ENCODE measurements at regions not wholly inside any gene's neighbourhood (a gene's known extent, or its start where the extent isn't known, plus 50 kb on each side); places are given as distances from the start of the nearest gene placed in this dataset.

- Mint-ChIP-seq H3K27ac (no peak overlapping the region), H3K4me1 (no peaks in the 10 kb centered on the region), H3K4me3 (no peak overlapping the region), H3K36me3 (ENCODE audit: low read depth) (no peaks in the 10 kb centered on the region), H3K9me3 (peaks cover 11% of the 10 kb centered on the region), H3K27me3 (no peaks in the 10 kb centered on the region)
- CTCF ChIA-PET: no interaction called here
- POLR2A ChIA-PET: no interaction called here
- DNase-seq: no peak
Measured at GRCh38 chr15:37339437-37339836, 239.1 kb upstream of the MEIS2 start.

- H3K27ac Mint-ChIP-seq: no peak overlapping the region
- CTCF ChIA-PET: no interaction called here
- no peak for DNase-seq
- no peaks in the 10 kb centered on the region for H3K27me3 Mint-ChIP-seq
- H3K4me1 Mint-ChIP-seq: no peaks in the 10 kb centered on the region
- H3K4me3 Mint-ChIP-seq: no peak overlapping the region
- H3K9me3 Mint-ChIP-seq: peaks cover 11% of the 10 kb centered on the region
- POLR2A ChIA-PET: no interaction called here
- H3K36me3 Mint-ChIP-seq (ENCODE audit: low read depth): no peaks in the 10 kb centered on the region
Measured at GRCh38 chr15:37339856-37340255, 239.5 kb upstream of the MEIS2 start.

- DNase-seq: no peak
- POLR2A ChIA-PET: no interaction called here
- Mint-ChIP-seq H3K27ac (no peak overlapping the region), H3K4me1 (no peaks in the 10 kb centered on the region), H3K9me3 (peaks cover 8% of the 10 kb centered on the region), H3K4me3 (no peak overlapping the region), H3K36me3 (ENCODE audit: low read depth) (no peaks in the 10 kb centered on the region), H3K27me3 (no peaks in the 10 kb centered on the region)
- CTCF ChIA-PET: no interaction called here
Measured at GRCh38 chr15:37340438-37340837, 240.1 kb upstream of the MEIS2 start.

- no peak for DNase-seq
- Mint-ChIP-seq H3K4me1 (no peaks in the 10 kb centered on the region), H3K27ac (no peak overlapping the region), H3K36me3 (ENCODE audit: low read depth) (no peaks in the 10 kb centered on the region), H3K27me3 (no peaks in the 10 kb centered on the region), H3K4me3 (no peak overlapping the region), H3K9me3 (peaks cover 7% of the 10 kb centered on the region)
- CTCF ChIA-PET: no interaction called here
- POLR2A ChIA-PET: no interaction called here
Measured at GRCh38 chr15:37359101-37359892, 258.9 kb upstream of the MEIS2 start.

GRCh38 chr15:37359893-37360290, 259.5 kb upstream of the MEIS2 start:
- ChIA-PET POLR2A (no interaction called here), CTCF (no interaction called here)
- Mint-ChIP-seq H3K27me3 (no peaks in the 10 kb centered on the region), H3K27ac (no peak overlapping the region), H3K36me3 (ENCODE audit: low read depth) (no peaks in the 10 kb centered on the region), H3K4me3 (no peak overlapping the region), H3K9me3 (peaks cover 9% of the 10 kb centered on the region), H3K4me1 (no peaks in the 10 kb centered on the region)
- DNase-seq: no peak

GRCh38 chr15:37360724-37361123, 260.4 kb upstream of the MEIS2 start:
- no peak overlapping the region for H3K27ac Mint-ChIP-seq
- ChIA-PET POLR2A (no interaction called here), CTCF (no interaction called here)
- H3K27me3 Mint-ChIP-seq: no peaks in the 10 kb centered on the region
- no peak for DNase-seq
- H3K4me1 Mint-ChIP-seq: no peaks in the 10 kb centered on the region
- H3K36me3 Mint-ChIP-seq (ENCODE audit: low read depth): no peaks in the 10 kb centered on the region
- no peak overlapping the region for H3K4me3 Mint-ChIP-seq
- H3K9me3 Mint-ChIP-seq: peaks cover 9% of the 10 kb centered on the region

GRCh38 chr15:37361621-37362020, 261.3 kb upstream of the MEIS2 start:
- H3K9me3 Mint-ChIP-seq: peaks cover 9% of the 10 kb centered on the region
- no peak overlapping the region for H3K4me3 Mint-ChIP-seq
- ChIA-PET CTCF (no interaction called here), POLR2A (no interaction called here)
- no peak for DNase-seq
- H3K4me1 Mint-ChIP-seq: no peaks in the 10 kb centered on the region
- no peak overlapping the region for H3K27ac Mint-ChIP-seq
- no peaks in the 10 kb centered on the region for H3K36me3 Mint-ChIP-seq (ENCODE audit: low read depth)
- H3K27me3 Mint-ChIP-seq: no peaks in the 10 kb centered on the region

GRCh38 chr15:37362414-37362813, 262.1 kb upstream of the MEIS2 start:
- Mint-ChIP-seq H3K9me3 (peaks cover 9% of the 10 kb centered on the region), H3K4me1 (no peaks in the 10 kb centered on the region), H3K27ac (no peak overlapping the region), H3K4me3 (no peak overlapping the region), H3K36me3 (ENCODE audit: low read depth) (no peaks in the 10 kb centered on the region), H3K27me3 (no peaks in the 10 kb centered on the region)
- DNase-seq: no peak
- POLR2A ChIA-PET: no interaction called here
- CTCF ChIA-PET: no interaction called here

- POLR2A ChIA-PET: no interaction called here
- no peaks in the 10 kb centered on the region for H3K4me1 Mint-ChIP-seq
- H3K9me3 Mint-ChIP-seq: peaks cover 7% of the 10 kb centered on the region
- H3K36me3 Mint-ChIP-seq (ENCODE audit: low read depth): no peaks in the 10 kb centered on the region
- no peak for DNase-seq
- no peaks in the 10 kb centered on the region for H3K27me3 Mint-ChIP-seq
- H3K4me3 Mint-ChIP-seq: no peak overlapping the region
- no peak overlapping the region for H3K27ac Mint-ChIP-seq
- CTCF ChIA-PET: no interaction called here
Measured at GRCh38 chr15:37368961-37369360, 268.6 kb upstream of the MEIS2 start.

GRCh38 chr15:37370941-37371340, 270.6 kb upstream of the MEIS2 start:
- POLR2A ChIA-PET: no interaction called here
- Mint-ChIP-seq H3K4me1 (no peaks in the 10 kb centered on the region), H3K9me3 (peaks cover 5% of the 10 kb centered on the region), H3K27ac (no peak overlapping the region), H3K4me3 (no peak overlapping the region), H3K36me3 (ENCODE audit: low read depth) (no peaks in the 10 kb centered on the region), H3K27me3 (no peaks in the 10 kb centered on the region)
- CTCF ChIA-PET: no interaction called here
- DNase-seq: no peak

GRCh38 chr15:37372064-37372463, 271.7 kb upstream of the MEIS2 start:
- no peaks in the 10 kb centered on the region for H3K27me3 Mint-ChIP-seq
- H3K36me3 Mint-ChIP-seq (ENCODE audit: low read depth): no peaks in the 10 kb centered on the region
- ChIA-PET CTCF (no interaction called here), POLR2A (no interaction called here)
- no peaks in the 10 kb centered on the region for H3K4me1 Mint-ChIP-seq
- no peak overlapping the region for H3K27ac Mint-ChIP-seq
- H3K4me3 Mint-ChIP-seq: no peak overlapping the region
- DNase-seq: no peak
- peaks cover 5% of the 10 kb centered on the region for H3K9me3 Mint-ChIP-seq

GRCh38 chr15:37375519-37375918, 275.2 kb upstream of the MEIS2 start:
- ChIA-PET POLR2A (no interaction called here), CTCF (no interaction called here)
- Mint-ChIP-seq H3K27me3 (no peaks in the 10 kb centered on the region), H3K9me3 (peaks cover 4% of the 10 kb centered on the region), H3K4me3 (no peak overlapping the region), H3K36me3 (ENCODE audit: low read depth) (no peaks in the 10 kb centered on the region), H3K4me1 (no peaks in the 10 kb centered on the region), H3K27ac (no peak overlapping the region)
- no peak for DNase-seq

- H3K27me3 Mint-ChIP-seq: no peaks in the 10 kb centered on the region
- no peak overlapping the region for H3K4me3 Mint-ChIP-seq
- no peak overlapping the region for H3K27ac Mint-ChIP-seq
- H3K36me3 Mint-ChIP-seq (ENCODE audit: low read depth): no peaks in the 10 kb centered on the region
- peaks cover 8% of the 10 kb centered on the region for H3K9me3 Mint-ChIP-seq
- DNase-seq: no peak
- H3K4me1 Mint-ChIP-seq: no peaks in the 10 kb centered on the region
- ChIA-PET CTCF (no interaction called here), POLR2A (no interaction called here)
Measured at GRCh38 chr15:37377428-37377827, 277.1 kb upstream of the MEIS2 start.

GRCh38 chr15:37394402-37395099, 294.2 kb upstream of the MEIS2 start:
- Mint-ChIP-seq H3K4me1 (no peaks in the 10 kb centered on the region), H3K4me3 (no peak overlapping the region), H3K36me3 (ENCODE audit: low read depth) (no peaks in the 10 kb centered on the region), H3K27me3 (no peaks in the 10 kb centered on the region), H3K9me3 (peaks cover 13% of the 10 kb centered on the region), H3K27ac (no peak overlapping the region)
- CTCF ChIA-PET: no interaction called here
- POLR2A ChIA-PET: no interaction called here
- no peak for DNase-seq

Data from activated CD4-positive, alpha-beta memory T cell treated with anti-CD3 and anti-CD28 coated beads, Interleukin-2, amount 10 ng/mL, durations not matched to agents 7 days and 5 days (primary cell).